Fibroblast of lung (primary cell): ENCODE measurements at regions not wholly inside any gene's neighbourhood (a gene's known extent, or its start where the extent isn't known, plus 50 kb on each side); places are given as distances from the start of the nearest gene placed in this dataset.

Source experiments
- EZH2 ChIP-seq: IDR thresholded peaks from 2 replicates; pipeline ENCODE4 v1.5.1; 2012; ENCODE audit warnings: low read length, control low read depth, mild to moderate bottlenecking; ENCODE audit errors: missing control alignments
- TF ChIP-seq, protein P1 (sequence below), 2 donors: IDR thresholded peaks in 1 of 2; conservative IDR thresholded peaks in 1 of 2; 1 replicate in 1 of 2; 2 replicates in 1 of 2; pipeline ENCODE4 v1.5.1; 2011 to 2012; ENCODE audit warnings: low read length in 2 of 2, control low read depth in 1 of 2, inconsistent platforms in 1 of 2, low read depth in 1 of 2, mild to moderate bottlenecking in 1 of 2

DNA sequence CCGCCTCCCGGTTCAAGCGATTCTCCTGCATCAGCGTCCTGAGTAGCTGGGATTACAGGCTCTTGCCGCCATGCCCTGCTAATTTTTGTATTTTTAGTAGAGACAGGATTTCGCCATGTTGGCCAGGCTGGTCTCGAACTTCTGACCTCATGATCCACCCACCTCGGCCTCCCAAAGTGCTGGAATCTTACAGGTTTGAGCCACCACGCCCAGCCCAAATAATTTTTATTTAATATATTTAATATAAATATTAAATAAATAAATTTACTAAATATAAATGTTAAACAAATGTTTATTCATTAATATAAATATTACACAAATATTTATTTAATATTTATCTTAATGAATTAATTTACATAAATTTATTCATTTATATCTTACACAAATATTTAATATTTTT lies 120.2 kb downstream of the SHOX start:
- TF ChIP-seq, protein P1, sequence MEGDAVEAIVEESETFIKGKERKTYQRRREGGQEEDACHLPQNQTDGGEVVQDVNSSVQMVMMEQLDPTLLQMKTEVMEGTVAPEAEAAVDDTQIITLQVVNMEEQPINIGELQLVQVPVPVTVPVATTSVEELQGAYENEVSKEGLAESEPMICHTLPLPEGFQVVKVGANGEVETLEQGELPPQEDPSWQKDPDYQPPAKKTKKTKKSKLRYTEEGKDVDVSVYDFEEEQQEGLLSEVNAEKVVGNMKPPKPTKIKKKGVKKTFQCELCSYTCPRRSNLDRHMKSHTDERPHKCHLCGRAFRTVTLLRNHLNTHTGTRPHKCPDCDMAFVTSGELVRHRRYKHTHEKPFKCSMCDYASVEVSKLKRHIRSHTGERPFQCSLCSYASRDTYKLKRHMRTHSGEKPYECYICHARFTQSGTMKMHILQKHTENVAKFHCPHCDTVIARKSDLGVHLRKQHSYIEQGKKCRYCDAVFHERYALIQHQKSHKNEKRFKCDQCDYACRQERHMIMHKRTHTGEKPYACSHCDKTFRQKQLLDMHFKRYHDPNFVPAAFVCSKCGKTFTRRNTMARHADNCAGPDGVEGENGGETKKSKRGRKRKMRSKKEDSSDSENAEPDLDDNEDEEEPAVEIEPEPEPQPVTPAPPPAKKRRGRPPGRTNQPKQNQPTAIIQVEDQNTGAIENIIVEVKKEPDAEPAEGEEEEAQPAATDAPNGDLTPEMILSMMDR (conservative IDR thresholded peaks at IDR 0.05 in 1 of 2, IDR thresholded peaks at IDR 0.05 in 1 of 2; ENCODE audit: low read depth in 1 of 2, low read length in 2 of 2) = no peak
- TF ChIP-seq EZH2 = no peak
